OCI-LY7 (cell line): ENCODE measurements at regions not wholly inside any gene's neighbourhood (a gene's known extent, or its start where the extent isn't known, plus 50 kb on each side); places are given as distances from the start of the nearest gene placed in this dataset.

Experiments
- EZH2phosphoT487 ChIP-seq: fragments of 200-600 bp; sonication (generic); IDR thresholded peaks from 2 replicates; pipeline ENCODE4 v1.6.1; 2018; ENCODE audit warnings: low read depth, borderline replicate concordance, mild to moderate bottlenecking, mixed run types, antibody characterized with exemption, low read length, moderate library complexity, mixed read lengths
- TF ChIP-seq, protein P1 (sequence below): fragments of 200-600 bp; sonication (generic); conservative IDR thresholded peaks from 2 replicates; pipeline ENCODE4 v1.5.1; 2014; ENCODE audit warnings: mild to moderate bottlenecking, antibody characterized with exemption, low read length, moderate library complexity, mixed read lengths

DNA sequence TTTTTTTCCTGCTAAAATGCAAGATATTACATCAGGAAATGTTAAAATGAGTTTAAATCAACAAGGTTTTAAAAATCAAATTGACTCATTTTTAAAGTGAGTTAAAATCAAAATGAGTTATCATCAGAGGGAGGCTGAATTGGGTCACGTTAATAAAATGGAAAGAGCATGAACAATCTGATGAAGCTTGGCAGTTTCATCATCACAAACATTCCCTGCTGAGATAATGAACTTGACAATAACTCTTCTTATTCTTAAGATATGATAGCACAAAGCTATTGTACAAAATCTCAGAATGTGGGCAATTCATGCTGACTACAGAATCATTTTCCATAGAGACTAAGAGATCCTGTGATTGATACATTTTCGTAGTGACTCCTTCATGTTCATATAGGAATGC, 1086.7 kb downstream of the STIM2 start:
- TF ChIP-seq, protein P1, sequence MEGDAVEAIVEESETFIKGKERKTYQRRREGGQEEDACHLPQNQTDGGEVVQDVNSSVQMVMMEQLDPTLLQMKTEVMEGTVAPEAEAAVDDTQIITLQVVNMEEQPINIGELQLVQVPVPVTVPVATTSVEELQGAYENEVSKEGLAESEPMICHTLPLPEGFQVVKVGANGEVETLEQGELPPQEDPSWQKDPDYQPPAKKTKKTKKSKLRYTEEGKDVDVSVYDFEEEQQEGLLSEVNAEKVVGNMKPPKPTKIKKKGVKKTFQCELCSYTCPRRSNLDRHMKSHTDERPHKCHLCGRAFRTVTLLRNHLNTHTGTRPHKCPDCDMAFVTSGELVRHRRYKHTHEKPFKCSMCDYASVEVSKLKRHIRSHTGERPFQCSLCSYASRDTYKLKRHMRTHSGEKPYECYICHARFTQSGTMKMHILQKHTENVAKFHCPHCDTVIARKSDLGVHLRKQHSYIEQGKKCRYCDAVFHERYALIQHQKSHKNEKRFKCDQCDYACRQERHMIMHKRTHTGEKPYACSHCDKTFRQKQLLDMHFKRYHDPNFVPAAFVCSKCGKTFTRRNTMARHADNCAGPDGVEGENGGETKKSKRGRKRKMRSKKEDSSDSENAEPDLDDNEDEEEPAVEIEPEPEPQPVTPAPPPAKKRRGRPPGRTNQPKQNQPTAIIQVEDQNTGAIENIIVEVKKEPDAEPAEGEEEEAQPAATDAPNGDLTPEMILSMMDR, result no peak
- no peak for TF ChIP-seq EZH2phosphoT487
